WI38 (cell line): ENCODE measurements at regions not wholly inside any gene's neighbourhood (a gene's known extent, or its start where the extent isn't known, plus 50 kb on each side); places are given as distances from the start of the nearest gene placed in this dataset.

Source experiments
- H3K4me3 ChIP-seq: 2 replicates; pipeline ENCODE4 v1.5.1; 2011; ENCODE audit warnings: low read depth, mild to moderate bottlenecking, control low read depth, low read length
- TF ChIP-seq, protein P1 (sequence below): IDR thresholded peaks from 2 replicates; pipeline ENCODE4 v1.5.1; 2012; ENCODE audit warnings: low read depth, mild to moderate bottlenecking, control low read depth, low read length

DNA sequence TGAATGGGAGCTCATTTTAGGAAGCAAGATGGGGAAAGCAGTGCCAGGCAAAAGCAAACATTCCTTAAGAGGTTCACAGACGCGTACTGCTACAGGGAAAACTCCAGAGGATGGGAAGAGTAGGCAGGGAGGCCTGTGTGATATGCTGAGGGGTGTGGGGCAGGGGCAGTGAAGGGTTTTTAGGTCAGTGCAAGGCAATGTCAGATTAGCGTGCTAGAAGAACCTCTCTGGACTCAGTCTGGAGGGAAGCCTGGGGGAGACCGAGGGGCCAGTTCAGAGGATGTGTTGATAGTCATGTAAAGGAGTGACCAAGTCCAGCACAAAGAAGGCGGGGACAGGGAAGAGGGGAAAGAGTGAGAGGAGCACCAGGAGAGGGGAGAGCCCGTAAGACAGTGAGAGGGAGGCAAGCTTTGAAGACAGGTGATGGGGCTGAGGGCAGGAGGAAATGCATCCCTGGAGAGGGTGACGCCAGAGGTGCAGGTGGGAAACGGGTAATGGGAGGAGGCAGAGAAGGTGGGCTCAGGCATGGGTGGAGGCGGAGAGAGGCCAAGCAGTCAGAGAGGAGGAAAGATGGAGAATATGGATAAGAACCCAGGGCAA is 134.5 kb downstream of the MTX3 start:
- H3K4me3 ChIP-seq = no peak overlapping the region
- TF ChIP-seq, protein P1, sequence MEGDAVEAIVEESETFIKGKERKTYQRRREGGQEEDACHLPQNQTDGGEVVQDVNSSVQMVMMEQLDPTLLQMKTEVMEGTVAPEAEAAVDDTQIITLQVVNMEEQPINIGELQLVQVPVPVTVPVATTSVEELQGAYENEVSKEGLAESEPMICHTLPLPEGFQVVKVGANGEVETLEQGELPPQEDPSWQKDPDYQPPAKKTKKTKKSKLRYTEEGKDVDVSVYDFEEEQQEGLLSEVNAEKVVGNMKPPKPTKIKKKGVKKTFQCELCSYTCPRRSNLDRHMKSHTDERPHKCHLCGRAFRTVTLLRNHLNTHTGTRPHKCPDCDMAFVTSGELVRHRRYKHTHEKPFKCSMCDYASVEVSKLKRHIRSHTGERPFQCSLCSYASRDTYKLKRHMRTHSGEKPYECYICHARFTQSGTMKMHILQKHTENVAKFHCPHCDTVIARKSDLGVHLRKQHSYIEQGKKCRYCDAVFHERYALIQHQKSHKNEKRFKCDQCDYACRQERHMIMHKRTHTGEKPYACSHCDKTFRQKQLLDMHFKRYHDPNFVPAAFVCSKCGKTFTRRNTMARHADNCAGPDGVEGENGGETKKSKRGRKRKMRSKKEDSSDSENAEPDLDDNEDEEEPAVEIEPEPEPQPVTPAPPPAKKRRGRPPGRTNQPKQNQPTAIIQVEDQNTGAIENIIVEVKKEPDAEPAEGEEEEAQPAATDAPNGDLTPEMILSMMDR = no peak

DNA sequence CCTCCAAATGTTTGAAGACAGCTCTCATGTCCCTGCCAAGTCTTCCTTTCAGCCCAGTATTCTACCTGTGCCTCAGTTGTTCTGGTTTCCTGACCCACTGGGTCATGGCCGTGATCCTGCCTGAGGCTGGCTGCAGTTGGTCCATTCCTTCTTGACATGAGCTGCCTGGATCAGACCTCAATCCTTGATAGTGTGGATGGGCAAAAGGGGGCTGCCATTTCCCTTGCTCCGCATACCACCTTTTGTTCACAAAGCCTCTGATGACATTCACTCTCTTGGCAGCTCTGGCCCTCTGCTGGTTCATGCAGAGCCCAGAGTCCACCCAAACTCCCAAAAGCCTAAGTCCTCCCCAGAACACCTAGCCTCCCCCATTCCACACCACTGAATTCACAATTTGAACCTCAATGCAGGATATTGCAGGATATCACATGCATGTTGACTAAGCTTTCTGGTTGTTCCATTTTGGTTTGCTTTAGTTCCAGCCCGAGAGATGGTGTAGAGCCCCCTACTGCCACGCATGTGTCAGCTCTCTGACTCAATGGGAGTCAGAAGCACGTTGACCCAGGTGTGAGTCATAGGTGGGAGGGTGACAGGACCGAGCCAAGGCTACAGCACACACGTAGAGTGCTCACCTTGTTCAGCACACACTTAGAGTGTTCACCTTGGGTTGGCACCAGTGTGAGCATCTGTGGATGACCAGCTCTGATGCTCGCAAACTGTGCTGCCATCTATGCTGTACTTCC is 137.2 kb downstream of the MTX3 start:
- TF ChIP-seq, protein P1 = no peak
- no peak overlapping the region for H3K4me3 ChIP-seq

DNA sequence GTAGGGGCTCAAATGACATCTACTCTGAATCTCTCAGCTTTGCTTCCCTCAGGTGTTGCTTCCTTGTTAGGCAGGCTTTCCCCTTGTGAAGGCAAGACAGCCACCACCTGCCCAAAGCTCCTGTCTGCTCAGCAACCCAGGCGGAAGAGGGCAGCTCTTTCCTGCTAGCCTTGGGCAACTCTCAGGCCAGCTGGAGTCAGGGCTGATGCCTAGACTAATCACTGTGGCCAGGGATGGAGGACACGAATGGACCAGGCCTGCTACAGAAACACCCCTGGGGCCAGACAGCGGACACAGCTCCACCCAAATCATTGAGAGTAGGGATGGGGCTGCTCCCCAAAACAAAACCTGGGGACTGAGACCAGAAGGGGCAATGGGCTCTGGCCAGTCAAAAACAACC is 138.0 kb downstream of the MTX3 start:
- no peak overlapping the region for H3K4me3 ChIP-seq
- TF ChIP-seq, protein P1 = no peak

DNA sequence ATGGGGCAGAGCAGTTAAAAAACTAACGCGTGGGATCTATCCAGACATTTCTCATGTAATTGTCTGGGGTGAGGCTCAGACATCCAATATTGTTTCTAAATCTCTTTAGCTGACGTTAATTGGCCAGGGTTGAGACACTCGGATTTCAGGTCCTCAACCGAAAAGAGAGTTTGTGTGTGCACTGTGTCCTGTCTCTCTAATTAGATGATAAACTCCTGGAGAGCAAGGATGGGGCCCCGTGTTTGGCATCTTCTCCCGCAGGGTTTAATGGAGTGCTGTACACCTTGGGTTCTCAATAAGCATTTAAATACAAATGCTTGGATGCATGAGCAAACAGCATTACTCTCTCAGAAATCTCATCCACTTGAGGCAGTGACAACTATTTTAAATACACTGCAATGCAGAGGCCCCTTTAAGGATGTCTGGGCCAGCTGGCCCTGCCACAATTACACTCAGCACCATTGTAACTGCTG is 139.6 kb downstream of the MTX3 start:
- TF ChIP-seq, protein P1 = no peak
- no peak overlapping the region for H3K4me3 ChIP-seq

DNA sequence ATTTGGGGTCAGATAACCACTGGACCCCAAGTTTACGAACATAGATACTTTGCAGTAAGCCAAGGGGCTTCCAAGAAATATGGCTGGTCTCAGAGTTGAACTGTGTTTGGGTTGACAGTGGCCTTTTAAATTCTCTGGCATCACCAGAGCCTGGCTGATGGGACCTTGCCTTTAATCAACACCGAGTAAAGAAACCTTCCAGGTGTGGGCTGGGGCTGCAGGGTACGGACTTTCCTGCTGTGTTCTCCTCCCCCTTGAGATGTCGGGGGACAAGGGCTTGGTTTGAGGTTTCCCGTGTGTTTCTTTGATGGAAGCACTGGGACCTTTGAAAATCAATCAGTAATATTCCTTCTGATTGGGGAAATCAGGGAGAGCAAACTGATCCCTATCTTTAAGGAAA is 140.1 kb downstream of the MTX3 start:
- TF ChIP-seq, protein P1 = no peak
- H3K4me3 ChIP-seq = no peak overlapping the region

DNA sequence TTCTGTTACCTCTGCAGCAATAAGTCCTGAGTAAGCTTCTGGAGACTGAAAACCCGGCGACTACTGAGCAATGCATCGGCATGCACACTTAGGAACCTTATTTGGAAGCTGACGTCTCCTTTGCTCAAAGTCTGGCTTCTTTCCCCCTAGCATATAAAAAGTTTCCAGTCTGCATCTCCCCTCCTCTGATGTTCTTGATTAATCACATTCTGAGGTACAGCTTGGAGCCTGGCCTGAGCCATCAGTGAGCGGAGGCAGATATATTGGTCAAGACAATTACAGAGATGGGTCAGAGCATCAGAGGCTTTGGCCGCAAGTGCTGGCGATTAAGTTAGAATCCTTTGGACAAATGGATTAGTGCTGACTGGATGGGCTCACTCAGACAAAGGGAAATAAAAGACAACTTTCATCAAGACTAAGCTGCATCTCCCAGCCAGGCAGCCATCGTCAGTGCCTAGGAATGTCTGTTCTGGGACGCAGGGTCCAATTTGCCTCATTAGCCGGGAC is 140.7 kb downstream of the MTX3 start:
- no peak overlapping the region for H3K4me3 ChIP-seq
- TF ChIP-seq, protein P1 = no peak
